Esophagus muscularis mucosa (tissue), 4 donors: ENCODE measurements at regions not wholly inside any gene's neighbourhood (a gene's known extent, or its start where the extent isn't known, plus 50 kb on each side); places are given as distances from the start of the nearest gene placed in this dataset.

ENCODE experiments used
- CTCF ChIP-seq, 3 experiments: fragments of 200-600 bp in 2 of 3; fragments of 450-650 bp in 1 of 3; sonication (generic) in 2 of 3; IDR thresholded peaks; one replicate each; pipeline ENCODE4 v1.5.1; 2017 to 2019; ENCODE audit warnings: antibody characterized with exemption in 3 of 3, mild to moderate bottlenecking in 2 of 3, moderate library complexity in 1 of 3
- EP300 ChIP-seq: sonication (generic); formaldehyde crosslinking; IDR thresholded peaks from one replicate; pipeline ENCODE4 v1.6.1; 2017; ENCODE audit warnings: antibody characterized with exemption
- POLR2A ChIP-seq: fragments of 450-650 bp; IDR thresholded peaks from one replicate; pipeline ENCODE4 v1.6.1; 2017; ENCODE audit warnings: antibody characterized with exemption, moderate library complexity, mild to moderate bottlenecking, low read depth
- POLR2AphosphoS5 ChIP-seq, 2 donors: sonication (generic); formaldehyde crosslinking; IDR thresholded peaks; one replicate each; pipeline ENCODE4 v1.6.1; 2017; ENCODE audit warnings: antibody characterized with exemption in 2 of 2

- TF ChIP-seq CTCF (IDR thresholded peaks at IDR 0.05): no peak
- TF ChIP-seq POLR2A: no peak
- no peak for TF ChIP-seq POLR2AphosphoS5 (IDR thresholded peaks at IDR 0.05)
- no peak for TF ChIP-seq EP300
Measured at GRCh38 chr18:78642296-78642951, 337.2 kb upstream of the SALL3 start.
